Osteoblast (primary cell): ENCODE measurements at regions not wholly inside any gene's neighbourhood (a gene's known extent, or its start where the extent isn't known, plus 50 kb on each side); places are given as distances from the start of the nearest gene placed in this dataset.

Experiments
- DNase-seq: peaks from one replicate; pipeline ENCODE4 v3.0.0; 2011; ENCODE audit warnings: low spot score, mixed read lengths; ENCODE audit not compliant: insufficient read length; ENCODE audit errors: missing footprints
- H2AFZ ChIP-seq: 2 replicates; pipeline ENCODE4 v1.6.0; 2011; ENCODE audit warnings: mild to moderate bottlenecking, low read length
- H3K27ac ChIP-seq: 2 replicates; pipeline ENCODE4 v1.5.1; 2011; ENCODE audit warnings: mild to moderate bottlenecking, low read depth, low read length, moderate library complexity
- H3K27me3 ChIP-seq: 2 replicates; pipeline ENCODE4 v1.6.0; 2012; ENCODE audit warnings: mild to moderate bottlenecking, control low read depth, inconsistent platforms, low read length, moderate library complexity; ENCODE audit not compliant: insufficient read depth
- H3K36me3 ChIP-seq: 2 replicates; pipeline ENCODE4 v1.5.1; 2011; ENCODE audit warnings: mild to moderate bottlenecking, low read length, control low read depth, moderate library complexity; ENCODE audit not compliant: insufficient read depth
- H3K4me1 ChIP-seq: 2 replicates; pipeline ENCODE4 v1.5.1; 2011; ENCODE audit warnings: mild to moderate bottlenecking, low read length, control low read depth, moderate library complexity; ENCODE audit not compliant: insufficient read depth
- H3K4me2 ChIP-seq: 2 replicates; pipeline ENCODE4 v1.6.0; 2011; ENCODE audit warnings: mild to moderate bottlenecking, low read length; ENCODE audit not compliant: insufficient read depth
- H3K4me3 ChIP-seq: fragments of 200-600 bp; sonication (generic); 3 replicates; pipeline ENCODE4 v1.5.1; 2012; ENCODE audit warnings: mild to moderate bottlenecking, low read length, inconsistent platforms; ENCODE audit not compliant: insufficient read depth
- H3K79me2 ChIP-seq: 2 replicates; pipeline ENCODE4 v1.6.0; 2012; ENCODE audit warnings: mild to moderate bottlenecking, low read length, control low read depth, inconsistent platforms; ENCODE audit not compliant: insufficient read depth
- H3K9me3 ChIP-seq: 2 replicates; pipeline ENCODE4 v1.5.1; 2011; ENCODE audit warnings: low read depth, low read length, control low read depth
- H4K20me1 ChIP-seq: 2 replicates; pipeline ENCODE4 v1.6.0; 2012; ENCODE audit warnings: mild to moderate bottlenecking, low read length, control low read depth; ENCODE audit not compliant: insufficient read depth
- TF ChIP-seq, protein P1 (sequence below): IDR thresholded peaks from 2 replicates; pipeline ENCODE4 v1.5.1; 2011; ENCODE audit warnings: mild to moderate bottlenecking, low read depth, low read length, moderate library complexity; ENCODE audit errors: extremely low read depth

DNA sequence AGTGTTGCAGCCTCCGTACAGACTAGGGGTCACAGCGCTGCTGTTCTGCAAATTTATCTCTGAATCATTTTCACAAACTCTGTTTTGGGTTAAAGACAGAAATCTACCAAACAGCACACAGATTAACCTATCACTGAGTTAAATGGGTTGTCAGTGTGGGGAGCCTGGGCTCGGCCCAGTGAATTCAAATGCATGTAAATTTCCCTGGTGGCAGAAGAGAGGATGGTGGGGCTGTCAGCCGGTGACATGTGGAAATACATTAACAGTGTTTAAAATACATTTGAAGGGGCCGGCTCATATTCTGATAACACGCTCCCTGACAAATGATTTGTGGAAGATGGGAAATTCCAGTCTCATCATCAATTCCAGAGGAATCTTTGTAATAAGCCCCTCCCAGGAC, 309.6 kb upstream of the MKI67 start:
- Histone ChIP-seq H3K79me2 (no peaks in the 10 kb centered on the region), H3K4me1 (no peaks in the 10 kb centered on the region), H3K4me3 (no peak overlapping the region), H4K20me1 (no peaks in the 10 kb centered on the region), H3K9me3 (peaks cover 3% of the 10 kb centered on the region), H2AFZ (no peak overlapping the region), H3K27me3 (no peaks in the 10 kb centered on the region), H3K4me2 (no peak overlapping the region), H3K27ac (no peak overlapping the region), H3K36me3 (no peaks in the 10 kb centered on the region)
- TF ChIP-seq, protein P1, sequence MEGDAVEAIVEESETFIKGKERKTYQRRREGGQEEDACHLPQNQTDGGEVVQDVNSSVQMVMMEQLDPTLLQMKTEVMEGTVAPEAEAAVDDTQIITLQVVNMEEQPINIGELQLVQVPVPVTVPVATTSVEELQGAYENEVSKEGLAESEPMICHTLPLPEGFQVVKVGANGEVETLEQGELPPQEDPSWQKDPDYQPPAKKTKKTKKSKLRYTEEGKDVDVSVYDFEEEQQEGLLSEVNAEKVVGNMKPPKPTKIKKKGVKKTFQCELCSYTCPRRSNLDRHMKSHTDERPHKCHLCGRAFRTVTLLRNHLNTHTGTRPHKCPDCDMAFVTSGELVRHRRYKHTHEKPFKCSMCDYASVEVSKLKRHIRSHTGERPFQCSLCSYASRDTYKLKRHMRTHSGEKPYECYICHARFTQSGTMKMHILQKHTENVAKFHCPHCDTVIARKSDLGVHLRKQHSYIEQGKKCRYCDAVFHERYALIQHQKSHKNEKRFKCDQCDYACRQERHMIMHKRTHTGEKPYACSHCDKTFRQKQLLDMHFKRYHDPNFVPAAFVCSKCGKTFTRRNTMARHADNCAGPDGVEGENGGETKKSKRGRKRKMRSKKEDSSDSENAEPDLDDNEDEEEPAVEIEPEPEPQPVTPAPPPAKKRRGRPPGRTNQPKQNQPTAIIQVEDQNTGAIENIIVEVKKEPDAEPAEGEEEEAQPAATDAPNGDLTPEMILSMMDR = no peak
- DNase-seq = no peak

DNA sequence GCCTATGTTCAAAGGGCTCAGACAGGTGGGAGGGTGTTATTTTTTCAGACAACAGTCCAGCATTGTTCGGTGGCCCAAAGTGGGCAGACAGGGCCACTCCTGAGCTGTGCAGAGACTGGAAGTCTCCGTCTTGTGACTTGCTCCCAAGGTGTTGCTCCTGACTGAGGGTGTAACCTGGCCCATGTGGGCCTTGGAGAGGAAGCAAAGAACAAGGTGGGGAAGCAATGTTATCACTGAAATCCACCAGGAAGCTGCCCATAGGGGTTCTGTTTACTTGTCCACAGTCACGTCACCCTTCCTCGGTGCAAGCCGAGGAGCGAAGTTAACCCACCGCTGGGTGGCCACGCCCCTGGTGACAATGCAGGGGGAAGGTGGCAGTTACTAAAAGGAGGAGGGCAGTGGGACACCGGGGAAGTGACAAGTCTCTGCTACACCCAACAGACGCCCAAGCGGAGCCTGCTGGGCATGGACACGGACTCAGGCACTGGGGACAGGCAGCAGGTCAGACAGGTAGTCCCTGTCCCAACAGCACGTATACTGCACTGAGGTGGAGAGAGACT, 311.6 kb upstream of the MKI67 start:
- H2AFZ ChIP-seq = no peak overlapping the region
- H3K4me3 ChIP-seq = no peak overlapping the region
- H3K27me3 ChIP-seq = no peaks in the 10 kb centered on the region
- no peak overlapping the region for H3K4me2 ChIP-seq
- no peaks in the 10 kb centered on the region for H4K20me1 ChIP-seq
- no peak for DNase-seq
- no peaks in the 10 kb centered on the region for H3K4me1 ChIP-seq
- no peaks in the 10 kb centered on the region for H3K79me2 ChIP-seq
- no peak overlapping the region for H3K27ac ChIP-seq
- peaks cover 3% of the 10 kb centered on the region for H3K9me3 ChIP-seq
- TF ChIP-seq, protein P1 = no peak
- no peaks in the 10 kb centered on the region for H3K36me3 ChIP-seq

DNA sequence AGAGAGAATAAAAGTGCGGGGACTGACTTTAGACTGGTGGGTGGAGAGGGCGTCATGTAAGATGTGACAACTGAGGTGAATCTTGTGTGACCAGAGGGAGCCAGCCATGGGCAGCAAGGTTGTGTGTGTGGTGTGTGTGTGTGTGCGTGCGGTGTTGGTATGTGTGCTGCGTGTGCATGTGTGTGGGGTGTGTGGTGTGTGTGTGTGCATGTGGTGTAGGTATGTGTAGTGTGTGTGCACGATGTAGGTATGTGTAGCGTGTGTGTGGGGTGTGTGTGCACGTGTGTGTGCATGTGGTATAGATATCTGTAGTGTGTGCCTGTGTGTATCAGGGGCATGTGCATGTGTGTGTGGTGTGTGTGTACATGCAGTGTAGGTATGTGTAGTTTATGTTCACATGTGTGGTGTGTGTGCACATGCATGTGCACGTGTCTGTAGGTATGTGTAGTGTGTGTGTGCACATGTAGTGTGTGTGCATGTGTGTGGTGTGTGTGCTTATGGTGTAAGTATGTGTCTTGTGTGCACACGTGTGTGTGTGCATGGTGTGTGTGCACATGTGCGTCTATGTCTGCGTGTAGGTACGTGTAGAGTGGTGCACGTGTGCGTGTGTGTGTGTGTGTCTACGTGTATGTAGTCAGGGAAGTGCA, 312.3 kb upstream of the MKI67 start:
- TF ChIP-seq, protein P1 = no peak
- no peak overlapping the region for H2AFZ ChIP-seq
- no peak overlapping the region for H3K27ac ChIP-seq
- H4K20me1 ChIP-seq = no peaks in the 10 kb centered on the region
- no peak overlapping the region for H3K4me2 ChIP-seq
- H3K36me3 ChIP-seq = no peaks in the 10 kb centered on the region
- DNase-seq = no peak
- H3K27me3 ChIP-seq = no peaks in the 10 kb centered on the region
- no peaks in the 10 kb centered on the region for H3K4me1 ChIP-seq
- H3K79me2 ChIP-seq = no peaks in the 10 kb centered on the region
- H3K9me3 ChIP-seq = peaks cover 3% of the 10 kb centered on the region
- H3K4me3 ChIP-seq = no peak overlapping the region

DNA sequence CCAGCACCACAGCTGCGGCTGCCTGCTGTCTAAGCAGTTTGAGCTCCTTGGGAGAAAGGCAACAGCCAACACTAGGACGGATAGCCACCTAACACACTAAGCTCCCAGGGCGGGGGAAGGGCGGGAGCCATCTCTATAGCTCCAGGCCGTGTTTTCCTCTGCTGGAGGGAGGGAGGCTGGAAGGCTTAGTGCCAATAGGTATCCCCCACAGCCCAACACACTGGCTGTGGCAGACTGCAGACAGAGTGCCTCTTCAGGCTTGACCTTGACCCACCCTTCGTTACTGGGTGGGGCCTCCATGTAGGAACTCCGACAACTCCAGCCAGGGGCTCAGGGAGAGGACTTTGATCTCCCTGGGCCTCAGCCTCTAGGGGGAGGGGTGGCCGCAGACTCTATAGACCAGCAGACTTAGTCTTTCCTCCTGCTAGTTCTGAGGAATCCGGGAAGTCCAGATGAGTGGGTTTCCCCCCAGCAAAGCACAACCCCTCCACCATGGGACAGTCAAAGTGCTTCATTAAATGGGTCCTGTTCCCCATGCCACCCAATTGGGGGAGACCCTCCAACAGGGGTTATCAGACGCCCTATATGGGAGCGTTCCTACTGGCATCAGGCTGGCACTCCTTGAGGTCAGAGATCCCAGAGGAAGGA, 314.4 kb upstream of the MKI67 start:
- Histone ChIP-seq H3K9me3 (peaks cover 5% of the 10 kb centered on the region), H3K27me3 (no peaks in the 10 kb centered on the region), H4K20me1 (no peaks in the 10 kb centered on the region), H3K4me2 (no peak overlapping the region), H3K36me3 (no peaks in the 10 kb centered on the region), H3K4me3 (no peak overlapping the region), H3K4me1 (no peaks in the 10 kb centered on the region), H3K27ac (no peak overlapping the region), H3K79me2 (no peaks in the 10 kb centered on the region), H2AFZ (no peak overlapping the region)
- TF ChIP-seq, protein P1 = no peak
- no peak for DNase-seq
